Effector memory CD4-positive, alpha-beta T cell (primary cell): ENCODE measurements at regions not wholly inside any gene's neighbourhood (a gene's known extent, or its start where the extent isn't known, plus 50 kb on each side); places are given as distances from the start of the nearest gene placed in this dataset.

Experiments used
- DNase-seq, 3 donors: peaks; one replicate each; pipeline ENCODE4 v3.0.0-alpha.2; 2020
- H3K27ac ChIP-seq: 2 replicates; pipeline ENCODE4 v1.7.0; 2013; ENCODE audit warnings: mild to moderate bottlenecking, low read length, moderate library complexity; ENCODE audit not compliant: insufficient read depth, poor library complexity, severe bottlenecking
- H3K27me3 ChIP-seq: replicated peaks from 2 replicates; pipeline ENCODE4 v1.7.0; 2013; ENCODE audit warnings: mild to moderate bottlenecking, low read length; ENCODE audit not compliant: insufficient read depth, control insufficient read depth, poor library complexity, severe bottlenecking
- H3K36me3 ChIP-seq: 2 replicates; pipeline ENCODE4 v1.7.0; 2013; ENCODE audit warnings: mild to moderate bottlenecking, low read length, moderate library complexity; ENCODE audit not compliant: control insufficient read depth, insufficient read depth
- H3K4me1 ChIP-seq: 2 replicates; pipeline ENCODE4 v1.7.0; 2013; ENCODE audit warnings: low read length, mild to moderate bottlenecking; ENCODE audit not compliant: control insufficient read depth, insufficient read depth, poor library complexity, severe bottlenecking
- H3K4me3 ChIP-seq: 2 replicates; pipeline ENCODE4 v1.7.0; 2013; ENCODE audit warnings: low read length, low read depth, mild to moderate bottlenecking; ENCODE audit not compliant: insufficient read depth, poor library complexity, severe bottlenecking
- H3K9me3 ChIP-seq: 2 replicates; pipeline ENCODE4 v1.7.0; 2013; ENCODE audit warnings: mild to moderate bottlenecking, low read length, moderate library complexity; ENCODE audit not compliant: control insufficient read depth

DNA sequence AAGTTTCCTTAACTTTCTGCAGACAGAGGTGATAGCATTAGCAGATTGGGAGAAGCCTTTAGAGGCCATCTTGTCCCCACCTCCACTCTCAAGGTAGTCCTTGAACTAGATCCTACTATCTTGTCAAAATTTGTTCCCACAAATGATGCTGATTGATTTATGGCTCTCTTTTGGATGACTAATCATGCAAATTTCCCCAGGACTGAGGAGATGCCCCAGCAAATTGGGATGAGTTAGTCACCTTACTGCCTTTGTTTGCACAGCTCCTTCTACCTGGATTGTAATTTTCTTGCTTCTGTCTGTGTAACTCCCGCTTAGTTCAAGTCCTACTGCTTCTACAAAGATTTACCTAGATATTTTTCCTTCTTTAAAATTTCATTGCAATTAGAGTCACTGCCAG is 391.4 kb upstream of the CADM1 start:
- Histone ChIP-seq H3K4me3 (no peak overlapping the region), H3K36me3 (no peaks in the 10 kb centered on the region), H3K27me3 (no peaks in the 10 kb centered on the region), H3K9me3 (no peaks in the 10 kb centered on the region), H3K27ac (no peak overlapping the region), H3K4me1 (no peaks in the 10 kb centered on the region)
- DNase-seq, result no peak

DNA sequence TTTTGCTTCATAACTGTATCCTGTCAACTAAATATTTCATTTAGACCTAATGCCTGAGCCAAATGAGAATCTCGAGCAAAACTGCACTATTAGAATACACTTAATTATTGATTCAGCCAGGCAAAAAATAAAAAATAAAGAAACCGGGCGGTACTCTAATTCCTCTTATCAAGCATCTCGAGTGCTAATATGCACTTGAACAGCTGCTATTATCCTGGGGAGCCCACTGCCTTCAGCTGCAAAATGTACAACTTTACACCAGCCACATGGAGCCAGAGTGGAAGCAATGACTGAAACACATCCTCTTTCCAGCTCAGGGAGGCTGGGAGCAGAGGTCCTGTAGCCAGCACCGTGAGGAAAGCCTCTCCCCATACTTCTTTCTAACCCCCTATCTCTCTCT is 390.0 kb upstream of the CADM1 start:
- DNase-seq, result no peak
- Histone ChIP-seq H3K36me3 (no peaks in the 10 kb centered on the region), H3K27me3 (no peaks in the 10 kb centered on the region), H3K9me3 (no peaks in the 10 kb centered on the region), H3K4me3 (no peak overlapping the region), H3K4me1 (no peaks in the 10 kb centered on the region), H3K27ac (no peak overlapping the region)

DNA sequence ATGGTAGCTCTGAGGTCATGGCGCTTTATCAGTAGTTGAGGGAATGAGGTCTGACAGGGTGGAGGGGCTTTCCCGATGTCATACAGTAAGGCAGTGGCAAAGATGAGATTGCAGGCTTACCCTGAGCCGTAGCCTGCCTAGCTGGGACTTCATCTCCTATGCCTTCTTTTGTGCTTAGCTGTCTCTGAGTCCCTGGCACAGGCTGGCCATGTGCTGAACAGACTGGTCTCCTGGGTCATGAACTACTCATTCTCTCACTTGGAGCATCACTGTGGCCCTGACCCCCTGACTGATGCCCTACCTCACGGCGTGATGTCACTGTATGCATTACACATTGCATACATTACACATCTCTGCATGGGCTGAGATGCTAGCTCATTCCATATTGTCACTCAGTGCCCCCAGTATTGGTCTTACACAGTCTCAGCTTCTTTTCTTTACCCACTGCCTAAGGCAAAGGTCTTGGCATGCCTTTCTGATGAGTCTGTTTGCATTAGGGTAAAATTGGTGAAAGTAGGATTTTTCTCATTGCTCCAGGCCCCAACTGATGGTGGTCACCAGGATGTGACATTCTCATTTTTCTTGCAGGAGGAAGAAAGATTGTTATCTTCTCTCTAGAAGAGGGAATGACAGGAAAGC is 389.4 kb upstream of the CADM1 start:
- no peak for DNase-seq
- no peaks in the 10 kb centered on the region for H3K9me3 ChIP-seq
- no peak overlapping the region for H3K4me3 ChIP-seq
- no peaks in the 10 kb centered on the region for H3K4me1 ChIP-seq
- no peaks in the 10 kb centered on the region for H3K27me3 ChIP-seq
- H3K27ac ChIP-seq, result no peak overlapping the region
- no peaks in the 10 kb centered on the region for H3K36me3 ChIP-seq

DNA sequence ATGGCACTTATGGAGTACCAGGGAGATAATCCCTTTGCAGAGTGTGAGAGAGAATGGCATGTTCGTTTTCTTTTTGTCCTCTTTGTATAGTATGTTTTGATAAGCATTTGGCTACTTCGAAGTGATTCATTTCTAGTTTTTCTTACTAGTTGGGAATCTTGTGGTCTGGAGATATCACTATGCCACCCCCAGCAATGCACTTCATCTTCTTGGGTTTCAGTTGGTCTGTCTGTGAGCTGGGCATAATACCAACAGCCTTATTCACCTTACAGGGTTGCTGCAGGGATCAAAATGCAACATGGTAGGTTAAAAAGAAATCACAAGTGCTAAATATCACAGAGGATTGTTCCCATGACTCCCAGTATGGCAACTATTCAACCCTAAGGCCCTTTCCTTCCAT is 387.8 kb upstream of the CADM1 start:
- Histone ChIP-seq H3K27me3 (no peaks in the 10 kb centered on the region), H3K4me3 (no peak overlapping the region), H3K36me3 (no peaks in the 10 kb centered on the region), H3K9me3 (no peaks in the 10 kb centered on the region), H3K27ac (no peak overlapping the region), H3K4me1 (no peaks in the 10 kb centered on the region)
- DNase-seq, result no peak

DNA sequence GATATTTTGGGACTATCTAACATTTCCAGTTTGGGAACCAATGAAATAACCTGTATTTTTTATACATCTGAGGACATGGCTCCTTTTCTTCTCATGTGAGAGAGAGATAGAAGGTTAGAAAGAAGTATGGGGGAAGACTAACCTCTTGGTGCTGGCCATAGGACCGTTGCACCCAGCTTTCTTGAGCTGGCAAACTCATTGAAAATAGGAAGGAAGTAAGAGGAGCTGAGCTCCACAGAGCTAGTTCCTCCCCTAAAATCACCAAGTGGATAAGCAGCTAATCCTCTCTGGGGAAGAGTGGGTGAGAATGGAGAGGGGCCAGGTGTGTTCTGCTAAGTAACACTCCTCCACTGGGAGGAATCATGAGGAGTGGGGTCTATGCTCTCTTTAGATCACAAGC is 387.4 kb upstream of the CADM1 start:
- Histone ChIP-seq H3K36me3 (no peaks in the 10 kb centered on the region), H3K9me3 (no peaks in the 10 kb centered on the region), H3K27ac (no peak overlapping the region), H3K27me3 (no peaks in the 10 kb centered on the region), H3K4me3 (no peak overlapping the region), H3K4me1 (no peaks in the 10 kb centered on the region)
- no peak for DNase-seq

DNA sequence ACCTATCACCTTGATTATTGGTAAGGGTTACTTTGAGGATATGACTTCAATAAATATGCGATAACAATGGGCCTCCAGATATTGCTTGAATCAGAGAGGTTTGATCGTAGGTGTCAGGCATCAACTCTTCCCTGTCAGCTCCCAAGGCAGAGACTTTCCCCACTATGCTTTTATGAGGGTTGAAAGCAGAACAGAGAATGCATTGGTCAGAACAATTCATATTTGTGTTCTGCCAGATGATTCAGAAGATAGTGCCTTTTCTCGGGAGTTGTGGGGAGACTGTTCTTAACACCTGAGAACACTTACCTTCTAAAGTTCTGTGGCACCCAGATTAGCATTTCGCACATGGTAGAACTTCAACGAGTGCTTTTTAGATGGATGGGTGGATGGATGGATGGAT is 386.3 kb upstream of the CADM1 start:
- Histone ChIP-seq H3K9me3 (no peaks in the 10 kb centered on the region), H3K27me3 (no peaks in the 10 kb centered on the region), H3K4me3 (no peak overlapping the region), H3K36me3 (no peaks in the 10 kb centered on the region), H3K4me1 (no peaks in the 10 kb centered on the region), H3K27ac (no peak overlapping the region)
- no peak for DNase-seq

DNA sequence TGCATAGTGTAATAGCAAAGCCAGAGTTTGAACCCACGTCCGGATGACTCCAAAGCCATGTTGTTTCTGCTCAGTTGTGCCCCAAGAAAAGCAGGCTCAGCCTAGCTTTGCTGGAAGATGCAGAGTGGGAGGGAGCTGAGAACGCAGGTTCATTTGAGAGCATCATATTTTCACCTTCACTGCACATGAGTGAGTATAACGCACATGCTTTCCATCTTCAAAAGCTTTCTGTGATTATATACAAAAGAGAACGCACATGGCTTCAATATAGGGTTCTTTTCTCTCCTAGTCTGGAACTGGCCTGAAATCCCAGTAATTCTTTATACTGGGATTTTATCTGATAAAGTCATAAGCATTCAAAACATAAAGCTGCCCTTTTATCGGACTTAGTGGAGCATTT is 385.5 kb upstream of the CADM1 start:
- no peaks in the 10 kb centered on the region for H3K27me3 ChIP-seq
- H3K27ac ChIP-seq, result no peak overlapping the region
- no peaks in the 10 kb centered on the region for H3K4me1 ChIP-seq
- no peaks in the 10 kb centered on the region for H3K9me3 ChIP-seq
- no peaks in the 10 kb centered on the region for H3K36me3 ChIP-seq
- H3K4me3 ChIP-seq, result no peak overlapping the region
- DNase-seq, result no peak

DNA sequence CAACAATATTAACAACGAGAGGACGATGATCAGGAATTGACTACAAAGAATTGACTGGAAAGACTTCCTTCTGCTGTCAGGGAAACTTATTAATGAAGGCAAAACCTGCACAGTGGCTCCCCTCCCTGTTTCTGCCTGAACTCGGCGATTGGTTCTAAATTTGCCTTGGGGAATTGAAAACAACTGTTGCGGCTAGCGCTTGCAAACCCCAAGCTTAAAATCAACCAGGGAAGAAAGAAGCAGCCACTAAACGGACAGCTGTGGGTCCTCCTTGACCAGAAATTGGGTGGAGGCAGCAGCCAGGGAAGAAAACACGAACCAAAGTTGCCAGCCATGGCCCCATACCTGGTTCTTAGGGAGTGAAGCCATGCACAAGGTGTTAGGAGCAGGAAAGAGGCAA is 383.5 kb upstream of the CADM1 start:
- Histone ChIP-seq H3K27me3 (no peaks in the 10 kb centered on the region), H3K4me3 (no peak overlapping the region), H3K27ac (no peak overlapping the region), H3K36me3 (no peaks in the 10 kb centered on the region), H3K9me3 (no peaks in the 10 kb centered on the region), H3K4me1 (no peaks in the 10 kb centered on the region)
- no peak for DNase-seq

DNA sequence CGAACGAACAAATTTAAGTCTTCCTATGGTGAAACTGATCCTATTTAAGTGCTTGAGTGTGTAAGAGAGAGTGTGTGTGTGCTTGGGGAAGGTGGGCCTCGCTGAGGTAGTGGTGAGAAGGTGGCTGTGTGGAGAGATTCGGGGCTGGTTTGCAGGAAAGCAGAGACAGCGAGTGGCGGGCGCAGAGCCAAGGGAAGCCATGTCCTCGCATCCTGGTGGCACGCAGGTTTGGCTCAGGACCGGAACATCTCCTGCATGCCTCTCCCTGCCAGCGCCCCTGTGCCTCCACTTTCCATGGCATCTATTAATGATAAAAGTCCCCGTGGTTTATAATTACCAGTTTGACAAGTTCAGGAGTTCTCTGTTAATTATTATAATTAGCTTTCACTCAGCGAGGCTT is 383.1 kb upstream of the CADM1 start:
- H3K27me3 ChIP-seq, result no peaks in the 10 kb centered on the region
- no peaks in the 10 kb centered on the region for H3K9me3 ChIP-seq
- no peak overlapping the region for H3K27ac ChIP-seq
- no peaks in the 10 kb centered on the region for H3K4me1 ChIP-seq
- no peak overlapping the region for H3K4me3 ChIP-seq
- no peak for DNase-seq
- H3K36me3 ChIP-seq, result no peaks in the 10 kb centered on the region

DNA sequence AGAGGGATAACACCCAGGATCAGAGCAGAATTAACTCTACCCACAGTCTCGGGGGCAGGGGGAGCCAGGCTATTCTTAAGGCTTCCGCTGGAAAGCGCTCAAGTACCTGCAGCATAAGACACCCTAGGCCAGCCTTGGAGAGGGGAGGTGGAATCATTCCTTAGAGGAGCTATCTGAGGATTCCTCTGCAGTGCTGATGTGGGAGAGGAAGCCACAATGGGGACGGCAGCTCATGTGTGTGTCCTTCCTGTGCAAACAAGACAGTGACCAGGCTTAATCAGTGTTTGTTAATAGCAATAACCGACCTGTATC is 382.2 kb upstream of the CADM1 start:
- H3K9me3 ChIP-seq, result no peaks in the 10 kb centered on the region
- H3K4me1 ChIP-seq, result no peaks in the 10 kb centered on the region
- H3K4me3 ChIP-seq, result no peak overlapping the region
- no peak overlapping the region for H3K27ac ChIP-seq
- H3K36me3 ChIP-seq, result no peaks in the 10 kb centered on the region
- no peak for DNase-seq
- no peaks in the 10 kb centered on the region for H3K27me3 ChIP-seq
